Activated T-helper 17 cell treated with anti-CD3 and anti-CD28 coated beads, Interleukin-2, amount 50 U/mL, for 72 hours (primary cell): ENCODE measurements at regions not wholly inside any gene's neighbourhood (a gene's known extent, or its start where the extent isn't known, plus 50 kb on each side); places are given as distances from the start of the nearest gene placed in this dataset.

Source experiments
- ATAC-seq: fragments of 150-1000 bp; cut with Tn5 transposase; replicated peaks from 2 replicates; pipeline ENCODE4 v1.10.0; 2021; ENCODE audit warnings: mild to moderate bottlenecking, moderate library complexity
- H3K27ac Mint-ChIP-seq: one replicate; pipeline ENCODE4 v1.8.0; 2022; ENCODE audit warnings: mixed read lengths
- H3K27me3 Mint-ChIP-seq: one replicate; pipeline ENCODE4 v1.8.0; 2022; ENCODE audit warnings: mixed read lengths
- H3K36me3 Mint-ChIP-seq: one replicate; pipeline ENCODE4 v1.8.0; 2022; ENCODE audit warnings: low read depth, mild to moderate bottlenecking, mixed read lengths
- H3K4me1 Mint-ChIP-seq: one replicate; pipeline ENCODE4 v1.8.0; 2022; ENCODE audit warnings: mixed read lengths
- H3K4me3 Mint-ChIP-seq: one replicate; pipeline ENCODE4 v1.8.0; 2022; ENCODE audit warnings: mild to moderate bottlenecking, mixed read lengths
- H3K9me3 Mint-ChIP-seq: one replicate; pipeline ENCODE4 v1.8.0; 2022; ENCODE audit warnings: mixed read lengths

- Mint-ChIP-seq H3K27me3 (no peaks in the 10 kb centered on the region), H3K4me3 (no peak overlapping the region), H3K9me3 (peaks cover 8% of the 10 kb centered on the region), H3K27ac (no peak overlapping the region), H3K4me1 (no peaks in the 10 kb centered on the region), H3K36me3 (no peaks in the 10 kb centered on the region)
- no peak for ATAC-seq
Measured at GRCh38 chr2:122939796-122940195, 1085.3 kb upstream of the CNTNAP5 start.

DNA sequence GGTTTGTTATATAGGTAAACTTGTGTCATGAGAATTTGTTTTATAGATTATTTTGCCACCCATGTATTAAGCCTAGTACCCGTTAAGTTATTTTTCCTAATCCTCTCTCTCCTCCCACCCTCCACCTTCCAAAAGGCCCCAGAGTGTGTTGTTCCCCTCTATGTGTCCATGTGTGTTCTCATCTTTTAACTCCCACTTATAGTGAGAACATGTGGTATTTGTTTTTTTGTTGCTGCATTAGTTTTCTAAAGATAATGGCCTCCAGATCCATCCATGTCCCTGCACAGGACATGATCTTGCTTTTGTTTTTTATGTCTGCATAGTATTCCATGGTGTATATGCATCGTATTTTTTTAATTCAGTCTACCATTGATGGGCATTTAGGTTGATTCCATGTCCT, 1075.6 kb upstream of the CNTNAP5 start:
- no peak for ATAC-seq
- Mint-ChIP-seq H3K27me3 (no peaks in the 10 kb centered on the region), H3K27ac (no peak overlapping the region), H3K4me1 (no peaks in the 10 kb centered on the region), H3K9me3 (peaks cover 22% of the 10 kb centered on the region), H3K36me3 (no peaks in the 10 kb centered on the region), H3K4me3 (no peak overlapping the region)

DNA sequence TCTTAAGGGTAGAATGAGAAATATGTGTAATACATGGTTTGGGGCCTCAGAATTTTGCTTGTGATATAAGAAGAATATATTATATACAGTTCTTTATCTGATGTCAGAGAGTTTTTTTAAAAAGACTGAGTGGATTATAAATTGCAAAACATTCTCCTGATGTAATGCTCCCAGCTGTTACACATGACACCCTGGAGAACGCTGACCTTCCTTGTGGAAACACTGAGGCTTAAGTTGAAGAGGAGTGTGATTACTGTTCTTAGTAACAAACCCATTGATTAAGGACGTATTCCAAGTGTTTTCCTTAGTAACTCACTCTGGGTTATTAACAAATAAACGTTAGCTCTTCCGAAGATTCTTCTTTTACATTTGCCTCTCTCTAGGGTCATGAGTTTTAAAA, 1069.3 kb upstream of the CNTNAP5 start:
- Mint-ChIP-seq H3K4me3 (no peak overlapping the region), H3K4me1 (no peaks in the 10 kb centered on the region), H3K27me3 (no peaks in the 10 kb centered on the region), H3K36me3 (no peaks in the 10 kb centered on the region), H3K27ac (no peak overlapping the region), H3K9me3 (peaks cover 11% of the 10 kb centered on the region)
- no peak for ATAC-seq

DNA sequence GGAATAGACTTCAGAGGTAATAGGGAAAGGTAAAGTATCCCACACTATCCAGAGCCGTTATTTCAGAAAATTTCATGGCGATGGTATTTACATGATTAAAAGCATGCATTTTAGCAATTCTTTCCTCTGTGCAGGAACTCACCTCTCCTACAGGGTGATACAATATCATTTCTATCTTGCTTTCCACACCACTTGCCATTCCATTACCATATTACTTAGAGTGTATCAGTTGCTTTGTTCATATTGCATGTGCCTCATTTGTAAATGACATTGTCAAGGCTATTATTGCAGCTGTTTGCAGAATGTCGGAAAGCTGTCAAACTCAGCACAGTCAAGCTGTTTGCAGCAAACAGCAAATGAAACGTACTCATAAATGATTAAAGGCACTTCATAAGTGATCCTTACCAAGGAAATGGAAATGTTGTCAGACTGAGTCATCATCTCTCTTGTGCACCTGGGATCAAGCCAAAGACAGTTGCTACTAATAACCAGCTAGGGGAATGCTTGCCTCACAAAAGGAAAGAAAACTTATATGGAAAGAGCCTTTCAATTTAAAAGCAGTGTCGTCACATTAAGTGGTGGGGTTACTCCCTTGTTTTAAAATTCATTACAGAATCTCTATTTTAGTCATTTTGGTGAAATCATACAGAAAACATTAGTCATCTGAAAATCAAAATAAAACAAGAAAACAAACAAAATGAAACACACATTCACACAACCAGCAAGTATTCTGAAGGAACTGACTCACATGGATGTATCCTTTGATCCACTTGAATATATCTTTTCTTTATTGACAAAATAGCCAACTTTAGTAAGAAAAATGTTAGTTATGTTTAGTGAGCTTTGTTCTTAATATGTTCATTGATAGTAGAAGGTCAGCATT, 1064.1 kb upstream of the CNTNAP5 start:
- Mint-ChIP-seq H3K27ac (no peak overlapping the region), H3K36me3 (no peaks in the 10 kb centered on the region)
- no peak for ATAC-seq

GRCh38 chr2:122966461-122966860, 1058.6 kb upstream of the CNTNAP5 start:
- Mint-ChIP-seq H3K9me3 (peaks cover 20% of the 10 kb centered on the region), H3K4me1 (no peaks in the 10 kb centered on the region), H3K36me3 (no peaks in the 10 kb centered on the region), H3K27ac (no peak overlapping the region), H3K27me3 (no peaks in the 10 kb centered on the region), H3K4me3 (no peak overlapping the region)
- ATAC-seq: no peak

More for the DNA sequence above, 1064.1 kb upstream of the CNTNAP5 start:
- Mint-ChIP-seq H3K4me1 (no peaks in the 10 kb centered on the region), H3K9me3 (peaks cover 7% of the 10 kb centered on the region), H3K4me3 (no peak overlapping the region), H3K27me3 (no peaks in the 10 kb centered on the region)

DNA sequence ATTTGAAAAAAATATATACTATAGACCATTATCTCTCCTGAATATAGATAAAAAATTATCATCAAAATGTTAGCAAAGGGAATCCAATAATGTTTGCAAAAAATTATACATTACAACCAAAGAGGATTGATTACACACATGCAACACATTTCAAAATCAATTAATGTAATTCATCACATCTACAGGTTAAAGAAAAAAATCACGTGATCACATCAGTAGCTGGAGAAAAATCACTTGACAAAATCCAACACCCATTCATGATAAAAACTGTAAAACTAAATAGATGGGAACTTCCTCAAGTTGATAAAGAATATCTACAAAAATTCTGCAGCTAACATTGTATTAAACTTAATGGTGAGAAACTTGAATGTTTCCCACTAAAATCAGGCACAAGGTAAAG, 1047.5 kb upstream of the CNTNAP5 start:
- no peaks in the 10 kb centered on the region for H3K4me1 Mint-ChIP-seq
- H3K27me3 Mint-ChIP-seq: no peaks in the 10 kb centered on the region
- no peak overlapping the region for H3K4me3 Mint-ChIP-seq
- no peaks in the 10 kb centered on the region for H3K36me3 Mint-ChIP-seq
- H3K27ac Mint-ChIP-seq: no peak overlapping the region
- ATAC-seq: no peak
- H3K9me3 Mint-ChIP-seq: peaks cover 16% of the 10 kb centered on the region

DNA sequence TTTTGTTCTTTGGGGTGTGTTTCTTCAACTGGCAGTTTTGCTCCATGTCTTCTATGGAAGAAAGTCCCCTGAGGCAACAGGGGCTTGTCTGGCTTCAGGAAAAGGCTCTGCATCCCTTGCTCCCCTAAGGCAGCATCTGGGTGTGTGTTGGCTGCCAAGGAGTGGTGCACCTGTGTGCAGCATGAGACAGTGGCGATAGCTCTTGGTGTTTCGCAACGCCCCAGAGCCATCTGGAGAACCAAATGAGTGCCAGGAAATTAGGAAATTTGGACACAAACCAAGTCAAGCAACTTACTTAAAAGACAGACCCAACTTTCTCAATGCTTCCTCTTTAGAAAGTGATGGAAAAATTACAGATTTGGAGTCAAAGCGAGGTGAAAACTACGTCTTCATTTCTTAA, 1044.4 kb upstream of the CNTNAP5 start:
- Mint-ChIP-seq H3K4me1 (no peaks in the 10 kb centered on the region), H3K9me3 (peaks cover 16% of the 10 kb centered on the region), H3K27me3 (no peaks in the 10 kb centered on the region), H3K4me3 (no peak overlapping the region), H3K36me3 (no peaks in the 10 kb centered on the region), H3K27ac (no peak overlapping the region)
- ATAC-seq: no peak

DNA sequence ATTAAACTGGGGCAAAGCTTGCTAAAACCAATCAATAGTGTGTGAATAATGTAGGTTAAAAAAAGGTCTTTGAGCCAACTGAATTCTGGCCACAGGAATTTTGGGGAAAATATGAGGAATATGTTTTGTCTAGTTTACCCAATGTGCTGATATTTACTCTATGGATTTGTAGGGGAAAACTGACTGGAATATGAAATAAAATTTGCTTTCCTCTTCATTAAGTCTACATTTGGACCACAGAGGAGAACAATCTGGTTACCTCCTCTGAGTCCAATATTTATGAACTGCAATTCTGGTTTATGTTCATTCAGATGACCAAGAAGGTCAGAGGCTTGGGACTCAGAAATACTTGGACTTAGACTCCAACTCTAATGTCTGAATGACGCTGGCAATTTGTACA, 1042.2 kb upstream of the CNTNAP5 start:
- peaks cover 16% of the 10 kb centered on the region for H3K9me3 Mint-ChIP-seq
- ATAC-seq: no peak
- no peak overlapping the region for H3K4me3 Mint-ChIP-seq
- H3K36me3 Mint-ChIP-seq: no peaks in the 10 kb centered on the region
- H3K4me1 Mint-ChIP-seq: no peaks in the 10 kb centered on the region
- no peaks in the 10 kb centered on the region for H3K27me3 Mint-ChIP-seq
- H3K27ac Mint-ChIP-seq: no peak overlapping the region

- Mint-ChIP-seq H3K27ac (no peak overlapping the region), H3K36me3 (no peaks in the 10 kb centered on the region), H3K27me3 (no peaks in the 10 kb centered on the region), H3K9me3 (peaks cover 14% of the 10 kb centered on the region), H3K4me3 (no peak overlapping the region), H3K4me1 (no peaks in the 10 kb centered on the region)
- ATAC-seq: no peak
Measured at GRCh38 chr2:122988395-122989221, 1036.5 kb upstream of the CNTNAP5 start.

DNA sequence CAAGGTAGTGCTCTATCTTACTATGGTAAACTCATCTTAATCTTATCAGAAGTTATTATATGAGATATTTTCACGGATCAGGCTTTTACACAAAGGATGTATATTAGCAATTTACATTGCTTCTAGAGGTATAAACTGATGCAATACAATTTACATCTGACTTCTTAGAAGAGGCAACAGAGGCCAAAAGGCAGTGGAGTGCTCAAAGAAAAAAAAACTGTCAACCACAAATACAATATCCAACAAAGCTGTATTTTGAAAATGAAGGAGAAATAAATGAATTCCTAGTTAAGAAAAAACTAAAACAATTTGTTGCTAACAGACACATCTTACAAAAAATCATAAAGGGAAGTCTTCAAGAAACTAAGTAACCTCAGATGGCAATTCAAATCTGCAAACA, 1031.5 kb upstream of the CNTNAP5 start:
- Mint-ChIP-seq H3K36me3 (no peaks in the 10 kb centered on the region), H3K27ac (no peak overlapping the region), H3K4me3 (no peak overlapping the region), H3K9me3 (peaks cover 8% of the 10 kb centered on the region), H3K27me3 (no peaks in the 10 kb centered on the region), H3K4me1 (no peaks in the 10 kb centered on the region)
- no peak for ATAC-seq

GRCh38 chr2:122999258-122999657, 1025.8 kb upstream of the CNTNAP5 start:
- H3K4me1 Mint-ChIP-seq: no peaks in the 10 kb centered on the region

DNA sequence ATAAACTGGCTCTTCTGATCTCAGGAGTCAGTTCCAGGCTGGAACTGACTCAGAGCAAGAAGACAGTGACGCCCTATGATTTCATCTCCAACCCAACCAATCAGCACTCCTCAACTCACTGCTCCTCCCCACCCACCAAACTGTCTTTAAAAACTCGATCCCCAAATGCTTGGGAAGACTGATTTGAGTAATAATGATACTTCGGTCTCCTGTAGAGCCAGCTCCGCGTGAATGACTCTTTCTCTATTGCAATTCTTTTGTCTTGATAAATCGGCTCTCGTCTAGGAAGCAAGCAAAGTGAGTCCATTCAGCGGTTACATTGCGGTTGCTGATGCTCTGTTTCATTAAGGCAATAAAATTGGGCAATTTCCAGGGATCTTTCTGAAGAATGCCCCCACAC, 1025.3 kb upstream of the CNTNAP5 start:
- H3K36me3 Mint-ChIP-seq: no peaks in the 10 kb centered on the region
- ATAC-seq: no peak
- no peaks in the 10 kb centered on the region for H3K27me3 Mint-ChIP-seq
- H3K4me3 Mint-ChIP-seq: no peak overlapping the region
- no peaks in the 10 kb centered on the region for H3K4me1 Mint-ChIP-seq
- no peak overlapping the region for H3K27ac Mint-ChIP-seq
- H3K9me3 Mint-ChIP-seq: peaks cover 20% of the 10 kb centered on the region

More at GRCh38 chr2:122999258-122999657, 1025.8 kb upstream of the CNTNAP5 start:
- ATAC-seq: no peak
- Mint-ChIP-seq H3K9me3 (peaks cover 20% of the 10 kb centered on the region), H3K4me3 (no peak overlapping the region), H3K36me3 (no peaks in the 10 kb centered on the region), H3K27me3 (no peaks in the 10 kb centered on the region), H3K27ac (no peak overlapping the region)

GRCh38 chr2:123002660-123003248, 1022.3 kb upstream of the CNTNAP5 start:
- Mint-ChIP-seq H3K4me1 (no peaks in the 10 kb centered on the region), H3K9me3 (peaks cover 25% of the 10 kb centered on the region), H3K27ac (no peak overlapping the region)

DNA sequence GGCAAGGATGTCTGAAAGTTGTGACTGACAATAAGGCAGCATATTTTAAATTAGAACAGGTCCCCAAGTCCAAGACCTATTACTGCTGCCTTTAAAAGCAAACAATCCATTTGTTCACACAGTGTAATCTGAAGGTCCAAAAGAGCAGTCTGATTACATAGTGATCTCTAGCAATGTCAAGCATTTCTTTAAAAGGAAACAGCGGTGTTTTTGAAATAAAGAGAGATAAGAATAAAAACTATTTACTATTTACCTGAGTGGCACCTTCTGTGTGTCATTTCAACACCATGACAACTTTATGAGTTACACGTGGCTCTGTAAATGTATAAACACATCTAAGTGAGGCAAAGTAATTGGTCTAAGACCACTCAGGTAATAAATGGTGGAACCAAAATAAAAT, 1009.9 kb upstream of the CNTNAP5 start:
- no peak for ATAC-seq
- Mint-ChIP-seq H3K27me3 (no peaks in the 10 kb centered on the region), H3K27ac (no peak overlapping the region), H3K4me3 (no peak overlapping the region), H3K4me1 (no peaks in the 10 kb centered on the region), H3K36me3 (no peaks in the 10 kb centered on the region), H3K9me3 (peaks cover 7% of the 10 kb centered on the region)

More at GRCh38 chr2:123002660-123003248, 1022.3 kb upstream of the CNTNAP5 start:
- no peaks in the 10 kb centered on the region for H3K27me3 Mint-ChIP-seq
- H3K4me3 Mint-ChIP-seq: no peak overlapping the region
- no peaks in the 10 kb centered on the region for H3K36me3 Mint-ChIP-seq
- ATAC-seq: no peak
